ENCODE measurements at regions not wholly inside any gene's neighbourhood (a gene's known extent, or its start where the extent isn't known, plus 50 kb on each side); places are given as distances from the start of the nearest gene placed in this dataset.

DNA sequence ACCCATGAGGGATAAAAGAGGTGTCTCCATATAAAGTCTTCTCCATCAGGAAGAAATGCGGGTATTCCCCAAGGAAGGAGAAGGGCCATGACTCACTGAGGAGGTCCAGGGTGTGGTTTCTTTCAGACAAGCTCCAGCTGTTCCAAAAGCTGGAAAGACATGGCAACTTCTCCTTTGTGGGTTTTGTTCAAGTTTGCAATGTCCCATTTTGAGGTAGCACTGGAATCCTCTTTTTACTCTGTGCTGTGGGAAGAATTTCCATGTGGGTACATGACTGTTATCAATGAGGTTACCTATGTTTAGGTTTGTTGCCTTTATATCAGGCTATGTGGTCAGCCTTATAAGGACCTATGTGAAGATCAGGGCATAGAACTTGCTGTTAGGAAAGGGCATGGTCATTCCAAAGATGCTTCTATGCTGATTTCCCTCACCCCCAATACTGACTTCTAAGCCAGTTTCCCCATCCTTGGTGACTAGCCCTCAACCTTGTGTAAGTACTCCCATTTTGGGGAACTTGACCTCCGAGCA, 697.5 kb downstream of the INHBA start:
- H3K4me3 Mint-ChIP-seq: no peak overlapping the region
- peaks cover 6 to 7% of the 10 kb centered on the region in 2 donors for H3K9me3 Mint-ChIP-seq
- H3K27ac Mint-ChIP-seq: no peak overlapping the region
- DNase-seq (no peak), ATAC-seq (replicated peaks in 1 of 2) (no peak)
- no peaks in the 10 kb centered on the region for H3K36me3 Mint-ChIP-seq (ENCODE audit: insufficient read depth in 2 of 2)
- no peaks in the 10 kb centered on the region for H3K4me1 Mint-ChIP-seq (ENCODE audit: low read depth)
- no peaks in the 10 kb centered on the region for H3K27me3 Mint-ChIP-seq (ENCODE audit: low read depth)

DNA sequence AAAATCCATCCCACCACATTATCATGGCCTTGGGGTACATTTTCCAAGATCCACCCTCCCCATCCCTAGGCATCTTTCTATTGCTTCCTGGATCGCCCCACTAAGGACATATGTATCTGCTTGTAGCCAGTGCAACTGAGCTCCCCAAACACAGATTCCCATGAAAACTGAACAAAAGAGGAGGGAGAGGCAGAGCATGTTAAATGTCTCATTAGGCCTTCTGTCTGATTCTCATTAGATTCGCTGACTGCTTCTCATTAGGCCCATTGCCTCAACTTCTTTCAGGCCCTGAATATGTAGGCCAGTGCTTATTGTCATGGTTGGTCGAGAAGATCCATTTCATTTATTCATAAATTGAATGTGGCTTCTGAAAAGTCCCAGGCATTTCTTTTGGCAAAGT, 698.9 kb downstream of the INHBA start:
- DNase-seq (no peak), ATAC-seq (replicated peaks in 1 of 2) (no peak)
- Mint-ChIP-seq H3K27me3 (ENCODE audit: low read depth) (no peaks in the 10 kb centered on the region), H3K9me3 (peaks cover 2 to 5% of the 10 kb centered on the region in 2 donors), H3K4me3 (no peak overlapping the region), H3K4me1 (ENCODE audit: low read depth) (no peaks in the 10 kb centered on the region), H3K36me3 (ENCODE audit: insufficient read depth in 2 of 2) (no peaks in the 10 kb centered on the region), H3K27ac (no peak overlapping the region)

DNA sequence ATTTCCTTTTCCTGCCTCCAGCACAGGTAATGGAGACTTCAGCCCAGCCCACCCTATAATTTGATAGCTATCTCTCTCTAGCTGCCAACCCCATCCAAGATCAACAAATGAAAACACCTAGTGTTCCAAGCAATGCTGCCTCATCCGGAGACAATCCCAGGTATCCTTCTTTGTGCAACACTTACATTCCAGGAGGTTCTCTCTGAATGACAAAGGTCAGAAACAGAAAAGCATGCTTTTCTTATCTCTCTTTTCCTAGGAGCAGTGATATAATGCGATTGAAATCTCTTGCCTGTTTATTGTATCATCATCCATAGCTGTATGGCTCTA, 699.3 kb downstream of the INHBA start:
- no peak overlapping the region for H3K27ac Mint-ChIP-seq
- H3K4me1 Mint-ChIP-seq (ENCODE audit: low read depth): no peaks in the 10 kb centered on the region
- DNase-seq: no peak
- no peak for ATAC-seq (replicated peaks in 1 of 2)
- no peaks in the 10 kb centered on the region for H3K36me3 Mint-ChIP-seq (ENCODE audit: insufficient read depth in 2 of 2)
- H3K27me3 Mint-ChIP-seq (ENCODE audit: low read depth): no peaks in the 10 kb centered on the region
- peaks cover under 1 to 5% of the 10 kb centered on the region in 2 donors for H3K9me3 Mint-ChIP-seq
- no peak overlapping the region for H3K4me3 Mint-ChIP-seq

DNA sequence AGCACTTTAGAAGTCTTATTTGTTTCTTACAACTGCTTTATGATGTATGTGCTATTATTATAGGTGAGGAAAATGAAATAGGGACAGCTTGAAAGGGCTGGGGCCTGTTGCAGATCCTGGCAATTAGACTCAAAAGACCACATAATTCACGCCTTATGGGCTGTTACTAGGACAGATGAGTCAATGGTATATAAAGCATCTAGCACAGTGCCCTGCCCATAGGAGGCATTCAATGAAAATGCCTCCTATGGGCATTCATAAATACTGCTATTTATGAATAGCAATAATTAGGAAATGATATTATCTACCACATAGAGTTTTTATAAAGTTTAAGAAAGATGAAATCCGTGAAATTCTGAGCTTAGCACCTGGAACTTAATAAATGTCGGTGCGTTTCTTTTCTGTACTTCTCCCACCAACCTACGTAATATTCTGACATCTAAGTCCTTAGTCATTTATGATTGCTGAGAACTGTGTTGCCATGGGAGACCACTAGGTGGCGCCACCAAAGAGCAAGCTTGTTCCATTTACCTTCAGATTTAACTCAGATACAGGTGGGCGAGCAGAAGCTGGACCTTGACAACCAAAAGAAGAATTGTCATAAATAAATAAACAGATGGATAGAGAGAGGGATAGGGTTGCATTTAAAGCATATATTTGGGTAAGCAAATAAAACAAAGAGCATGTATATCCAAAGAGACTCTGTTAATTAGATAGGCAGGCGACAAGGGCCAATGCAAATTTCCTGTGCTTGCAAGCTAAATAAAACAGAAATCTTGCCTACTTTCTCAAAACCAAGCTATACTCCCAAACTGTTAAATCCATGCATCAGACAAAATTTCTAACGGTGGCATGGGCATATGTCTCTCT, 699.9 kb downstream of the INHBA start:
- Mint-ChIP-seq H3K27ac (no peak overlapping the region), H3K4me1 (ENCODE audit: low read depth) (no peaks in the 10 kb centered on the region), H3K36me3 (ENCODE audit: insufficient read depth in 2 of 2) (no peaks in the 10 kb centered on the region), H3K9me3 (peaks cover 0 to 5% of the 10 kb centered on the region in 2 donors), H3K4me3 (no peak overlapping the region), H3K27me3 (ENCODE audit: low read depth) (no peaks in the 10 kb centered on the region)
- ATAC-seq (replicated peaks in 1 of 2): no peak
- peak; percentile 30 to 33 for DNase-seq

DNA sequence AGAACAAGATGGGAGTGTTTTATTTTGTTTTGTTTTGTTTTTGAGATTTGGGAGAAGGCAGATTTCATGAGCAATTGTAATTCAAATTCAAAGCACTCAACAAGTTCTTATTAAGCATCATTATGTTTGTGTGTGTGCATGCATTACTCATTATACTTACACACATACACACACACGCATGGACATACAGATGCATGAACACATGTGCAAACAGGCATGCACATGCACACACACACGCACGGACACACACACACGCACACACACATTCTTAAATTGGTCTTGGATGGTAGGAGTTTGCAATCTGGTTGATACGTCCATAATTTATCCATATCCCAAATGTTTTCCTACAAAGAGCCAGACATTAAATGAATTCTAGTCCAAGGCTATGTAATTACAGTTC, 702.8 kb downstream of the INHBA start:
- Mint-ChIP-seq H3K4me3 (no peak overlapping the region), H3K27ac (no peak overlapping the region), H3K36me3 (ENCODE audit: insufficient read depth in 2 of 2) (no peaks in the 10 kb centered on the region), H3K27me3 (ENCODE audit: low read depth) (no peaks in the 10 kb centered on the region), H3K9me3 (peaks cover 0 to 6% of the 10 kb centered on the region in 2 donors), H3K4me1 (ENCODE audit: low read depth) (no peaks in the 10 kb centered on the region)
- no peak for DNase-seq
- no peak for ATAC-seq (replicated peaks in 1 of 2)

DNA sequence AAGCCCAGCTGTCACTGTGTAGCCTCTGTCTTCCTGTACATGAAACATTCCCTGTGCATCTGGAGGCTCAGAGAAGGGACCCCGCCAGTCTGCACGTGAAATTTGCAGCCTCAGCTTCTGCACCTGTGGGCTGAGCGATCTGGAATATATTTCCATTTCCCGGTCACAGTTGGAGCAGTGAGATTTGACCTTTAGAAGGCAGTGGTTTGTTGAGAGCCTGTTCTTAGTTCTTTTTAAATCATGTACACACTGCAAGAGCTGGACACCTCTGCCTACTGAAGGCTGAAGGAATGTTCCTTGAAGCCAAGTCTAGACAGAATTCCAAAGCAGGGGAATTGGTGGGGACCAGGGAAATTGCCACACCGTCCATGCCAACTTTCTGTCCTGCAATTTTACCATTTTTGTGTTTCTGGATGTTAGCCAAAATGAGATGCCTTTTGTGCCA, 706.6 kb downstream of the INHBA start:
- Mint-ChIP-seq H3K27me3 (ENCODE audit: low read depth) (no peaks in the 10 kb centered on the region), H3K9me3 (peaks cover 2 to 6% of the 10 kb centered on the region in 2 donors), H3K36me3 (ENCODE audit: insufficient read depth in 2 of 2) (no peaks in the 10 kb centered on the region), H3K4me1 (ENCODE audit: low read depth) (no peaks in the 10 kb centered on the region), H3K27ac (no peak overlapping the region), H3K4me3 (no peak overlapping the region)
- DNase-seq (no peak), ATAC-seq (replicated peaks in 1 of 2) (no peak)

DNA sequence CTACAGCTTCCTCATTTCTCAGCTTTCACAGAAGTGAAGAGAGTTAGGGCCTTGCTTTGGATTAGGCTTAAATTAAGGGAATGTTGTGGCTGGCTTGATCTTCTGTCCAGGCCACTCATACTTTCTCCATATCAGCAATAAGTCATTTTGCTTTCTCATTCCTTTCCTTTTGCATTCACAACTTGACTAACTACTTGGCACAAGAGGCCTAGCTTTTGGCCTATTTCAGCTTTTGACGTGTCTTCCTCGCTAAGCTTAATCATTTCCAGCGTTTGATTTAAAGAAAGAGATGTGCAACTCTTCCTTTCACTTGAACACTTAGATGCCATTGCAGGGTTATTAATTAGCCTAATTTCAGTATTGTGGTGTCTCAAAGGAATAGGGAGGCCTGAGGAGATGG, 712.0 kb downstream of the INHBA start:
- Mint-ChIP-seq H3K27ac (no peak overlapping the region), H3K4me1 (ENCODE audit: low read depth) (no peaks in the 10 kb centered on the region), H3K9me3 (peaks cover 0 to 2% of the 10 kb centered on the region in 2 donors), H3K27me3 (ENCODE audit: low read depth) (no peaks in the 10 kb centered on the region), H3K36me3 (ENCODE audit: insufficient read depth in 2 of 2) (no peaks in the 10 kb centered on the region), H3K4me3 (no peak overlapping the region)
- no peak for DNase-seq
- ATAC-seq (replicated peaks in 1 of 2): no peak

DNA sequence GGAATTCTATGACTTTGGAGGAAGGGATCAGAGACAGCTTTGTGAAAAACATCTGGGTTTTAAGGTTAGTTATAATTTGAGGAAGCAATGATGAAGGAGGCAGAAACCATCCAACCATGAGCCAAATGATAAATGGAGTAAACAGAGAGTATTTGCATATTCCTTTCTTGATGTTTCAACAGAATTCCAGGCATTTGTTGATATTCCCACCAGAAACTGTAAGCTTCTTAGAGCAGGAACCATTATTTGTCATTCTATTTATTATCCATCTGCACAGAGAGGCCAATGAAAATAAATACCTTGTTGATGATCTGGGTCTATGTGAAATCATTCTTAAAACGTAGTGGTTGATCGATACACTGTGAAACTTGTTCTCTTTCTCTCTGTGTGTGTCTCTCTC, 715.3 kb downstream of the INHBA start:
- Mint-ChIP-seq H3K9me3 (peaks cover 5 to 7% of the 10 kb centered on the region in 2 donors), H3K4me3 (no peak overlapping the region), H3K27ac (no peak overlapping the region), H3K4me1 (ENCODE audit: low read depth) (no peaks in the 10 kb centered on the region), H3K36me3 (ENCODE audit: insufficient read depth in 2 of 2) (no peaks in the 10 kb centered on the region), H3K27me3 (ENCODE audit: low read depth) (no peaks in the 10 kb centered on the region)
- no peak for DNase-seq
- no peak for ATAC-seq (replicated peaks in 1 of 2)

DNA sequence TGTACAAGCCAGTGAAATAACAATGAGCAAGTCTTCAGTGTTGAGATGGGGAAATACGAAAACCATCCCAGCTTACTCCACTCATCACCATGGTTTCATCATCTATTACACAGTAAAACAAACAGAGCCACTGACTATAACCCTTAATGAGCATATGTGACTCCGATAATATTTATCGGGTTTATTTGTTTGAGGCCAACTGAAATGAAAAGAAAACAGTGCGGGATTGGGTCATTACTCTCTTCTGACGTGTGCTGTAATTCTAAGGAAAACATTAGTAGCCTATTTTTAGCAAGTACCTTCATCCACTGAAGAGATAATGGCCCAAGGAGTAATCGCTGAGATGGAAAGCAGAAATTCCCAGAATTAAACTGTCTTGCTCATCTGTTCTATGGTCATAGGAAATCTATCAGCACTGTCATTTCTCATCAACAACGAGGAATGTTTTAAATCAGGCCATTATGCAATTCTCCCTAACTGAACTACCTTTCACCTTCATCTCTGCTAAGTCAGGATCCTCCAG, 716.5 kb downstream of the INHBA start:
- no peaks in the 10 kb centered on the region for H3K4me1 Mint-ChIP-seq (ENCODE audit: low read depth)
- DNase-seq (no peak), ATAC-seq (replicated peaks in 1 of 2) (no peak)
- peaks cover 5 to 7% of the 10 kb centered on the region in 2 donors for H3K9me3 Mint-ChIP-seq
- H3K36me3 Mint-ChIP-seq (ENCODE audit: insufficient read depth in 2 of 2): no peaks in the 10 kb centered on the region
- H3K4me3 Mint-ChIP-seq: no peak overlapping the region
- no peak overlapping the region for H3K27ac Mint-ChIP-seq
- no peaks in the 10 kb centered on the region for H3K27me3 Mint-ChIP-seq (ENCODE audit: low read depth)

DNA sequence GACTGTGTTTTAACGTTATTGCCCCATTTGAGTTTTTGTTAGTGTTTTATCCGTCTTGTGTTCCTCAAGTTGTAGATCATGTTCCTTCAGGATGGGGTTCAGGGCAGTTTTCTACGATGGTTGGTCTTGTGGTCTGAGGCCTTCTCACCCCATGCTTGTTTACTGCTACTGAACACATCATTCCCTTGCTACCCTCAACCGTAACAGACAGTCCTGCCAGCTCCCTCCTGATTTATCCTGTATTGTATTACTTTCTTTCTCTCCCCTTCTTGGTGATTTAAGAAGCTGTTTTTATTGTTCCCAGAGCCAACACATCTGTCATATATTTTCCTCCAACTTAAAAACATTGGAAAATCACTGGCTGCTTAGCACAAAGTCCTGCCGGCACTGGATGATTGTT, 719.8 kb downstream of the INHBA start:
- H3K36me3 Mint-ChIP-seq (ENCODE audit: insufficient read depth in 2 of 2): no peaks in the 10 kb centered on the region

DNA sequence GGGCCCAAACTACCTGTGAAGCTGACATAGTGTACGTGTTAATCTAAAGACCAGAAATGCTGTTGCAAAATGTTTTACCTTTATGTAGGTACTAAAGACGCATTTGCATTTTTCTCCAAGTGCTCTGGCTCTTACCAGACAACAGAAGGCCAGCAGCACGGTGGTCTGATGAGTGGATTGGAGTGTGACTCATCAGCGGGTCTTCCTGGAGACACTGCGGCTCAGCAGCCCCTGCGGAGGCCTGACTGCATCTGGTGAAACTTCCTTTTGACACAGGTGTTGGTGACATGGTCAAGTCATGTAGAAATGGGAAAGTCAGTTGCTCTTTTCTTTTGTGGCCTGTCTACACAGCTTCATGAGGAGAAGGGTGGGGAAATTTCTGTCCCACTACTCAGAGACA, 723.6 kb downstream of the INHBA start:
- no peaks in the 10 kb centered on the region for H3K36me3 Mint-ChIP-seq (ENCODE audit: insufficient read depth in 2 of 2)
- no peak for DNase-seq
- no peak overlapping the region for H3K27ac Mint-ChIP-seq
- no peak for ATAC-seq (replicated peaks in 1 of 2)
- H3K4me1 Mint-ChIP-seq (ENCODE audit: low read depth): no peaks in the 10 kb centered on the region
- peaks cover 9 to 10% of the 10 kb centered on the region in 2 donors for H3K9me3 Mint-ChIP-seq
- H3K4me3 Mint-ChIP-seq: no peak overlapping the region
- no peaks in the 10 kb centered on the region for H3K27me3 Mint-ChIP-seq (ENCODE audit: low read depth)

More for the DNA sequence above, 719.8 kb downstream of the INHBA start:
- H3K4me1 Mint-ChIP-seq (ENCODE audit: low read depth): no peaks in the 10 kb centered on the region
- ATAC-seq (replicated peaks in 1 of 2) (no peak), DNase-seq (no peak)
- no peak overlapping the region for H3K4me3 Mint-ChIP-seq
- no peaks in the 10 kb centered on the region for H3K27me3 Mint-ChIP-seq (ENCODE audit: low read depth)
- no peak overlapping the region for H3K27ac Mint-ChIP-seq
- peaks cover 10 to 11% of the 10 kb centered on the region in 2 donors for H3K9me3 Mint-ChIP-seq

DNA sequence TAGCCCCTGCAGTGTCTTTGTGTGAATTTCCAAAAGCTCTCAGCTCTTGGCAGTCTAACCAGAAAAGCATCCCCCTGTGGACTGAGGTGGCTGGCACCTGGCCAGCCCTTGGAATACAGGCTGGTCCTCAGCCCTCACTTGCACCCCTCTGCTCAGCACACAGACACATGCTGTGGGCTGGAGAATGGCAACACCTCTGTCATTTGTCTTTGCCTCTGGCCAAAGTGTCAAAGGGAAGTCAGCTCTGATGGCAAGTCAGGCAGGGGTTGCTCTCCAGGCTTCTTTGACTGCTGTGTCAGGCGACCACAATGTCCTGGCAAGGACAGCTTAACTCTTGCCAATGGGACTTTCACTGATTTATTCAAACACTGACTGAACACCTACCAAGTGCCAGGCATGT, 724.8 kb downstream of the INHBA start:
- Mint-ChIP-seq H3K4me1 (ENCODE audit: low read depth) (no peaks in the 10 kb centered on the region), H3K9me3 (peaks cover 5 to 6% of the 10 kb centered on the region in 2 donors), H3K4me3 (no peak overlapping the region), H3K27me3 (ENCODE audit: low read depth) (no peaks in the 10 kb centered on the region), H3K27ac (no peak overlapping the region), H3K36me3 (ENCODE audit: insufficient read depth in 2 of 2) (no peaks in the 10 kb centered on the region)
- no peak for ATAC-seq (replicated peaks in 1 of 2)
- no peak for DNase-seq

DNA sequence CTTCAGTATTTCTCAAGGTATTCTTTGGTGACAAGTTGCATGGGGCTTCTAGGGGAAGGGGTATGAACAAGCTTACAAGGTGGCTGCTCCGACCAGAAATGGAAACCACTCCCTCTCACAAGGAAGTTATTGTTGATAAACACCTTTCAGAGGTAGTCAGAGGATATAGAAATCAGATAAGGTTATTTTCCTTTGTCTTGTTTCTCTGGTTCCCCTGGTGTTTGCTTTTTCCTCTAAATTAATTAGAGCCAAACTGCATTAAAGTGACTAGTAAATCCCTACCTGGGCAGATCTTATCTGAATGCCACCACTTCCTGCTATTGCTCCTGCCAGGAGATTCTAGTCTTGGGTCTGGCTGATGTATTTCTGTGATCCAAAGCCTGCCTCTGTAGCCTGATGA, 725.4 kb downstream of the INHBA start:
- Mint-ChIP-seq H3K36me3 (ENCODE audit: insufficient read depth in 2 of 2) (no peaks in the 10 kb centered on the region), H3K9me3 (peaks cover 4 to 5% of the 10 kb centered on the region in 2 donors)
- no peak for ATAC-seq (replicated peaks in 1 of 2)

More for the DNA sequence above, 725.4 kb downstream of the INHBA start:
- no peaks in the 10 kb centered on the region for H3K4me1 Mint-ChIP-seq (ENCODE audit: low read depth)
- no peaks in the 10 kb centered on the region for H3K27me3 Mint-ChIP-seq (ENCODE audit: low read depth)
- H3K27ac Mint-ChIP-seq: no peak overlapping the region
- H3K4me3 Mint-ChIP-seq: no peak overlapping the region
- DNase-seq: no peak

All from activated T-cell treated with anti-CD3 and anti-CD28 coated beads, Interleukin-2, amount 50 U/mL, for 72 hours (primary cell).